ENCODE measurements at regions not wholly inside any gene's neighbourhood (a gene's known extent, or its start where the extent isn't known, plus 50 kb on each side); places are given as distances from the start of the nearest gene placed in this dataset.
A peak's percentile ranks its signal among the peaks of the same experiment; 100 is the strongest.

- H3K4ac ChIP-seq (ENCODE audit: low read depth, low read length): no peak overlapping the region
- H2AK5ac ChIP-seq (ENCODE audit: insufficient read length, low read length): no peak overlapping the region
- TF ChIP-seq, protein P1, sequence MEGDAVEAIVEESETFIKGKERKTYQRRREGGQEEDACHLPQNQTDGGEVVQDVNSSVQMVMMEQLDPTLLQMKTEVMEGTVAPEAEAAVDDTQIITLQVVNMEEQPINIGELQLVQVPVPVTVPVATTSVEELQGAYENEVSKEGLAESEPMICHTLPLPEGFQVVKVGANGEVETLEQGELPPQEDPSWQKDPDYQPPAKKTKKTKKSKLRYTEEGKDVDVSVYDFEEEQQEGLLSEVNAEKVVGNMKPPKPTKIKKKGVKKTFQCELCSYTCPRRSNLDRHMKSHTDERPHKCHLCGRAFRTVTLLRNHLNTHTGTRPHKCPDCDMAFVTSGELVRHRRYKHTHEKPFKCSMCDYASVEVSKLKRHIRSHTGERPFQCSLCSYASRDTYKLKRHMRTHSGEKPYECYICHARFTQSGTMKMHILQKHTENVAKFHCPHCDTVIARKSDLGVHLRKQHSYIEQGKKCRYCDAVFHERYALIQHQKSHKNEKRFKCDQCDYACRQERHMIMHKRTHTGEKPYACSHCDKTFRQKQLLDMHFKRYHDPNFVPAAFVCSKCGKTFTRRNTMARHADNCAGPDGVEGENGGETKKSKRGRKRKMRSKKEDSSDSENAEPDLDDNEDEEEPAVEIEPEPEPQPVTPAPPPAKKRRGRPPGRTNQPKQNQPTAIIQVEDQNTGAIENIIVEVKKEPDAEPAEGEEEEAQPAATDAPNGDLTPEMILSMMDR (conservative IDR thresholded peaks at IDR 0.05): no peak
- no peak overlapping the region for H2AFZ ChIP-seq (ENCODE audit: low read length)
- no peak overlapping the region for H4K8ac ChIP-seq (replicated peaks; ENCODE audit: insufficient read length, low read depth, low read length)
- H3T11ph ChIP-seq (ENCODE audit: low read length): no peak overlapping the region
- no peak overlapping the region for H3K56ac ChIP-seq (ENCODE audit: insufficient read length, low read depth, low read length)
- H4K20me1 ChIP-seq (ENCODE audit: control insufficient read depth, insufficient read depth, insufficient read length): no peaks in the 10 kb centered on the region
- H4K5ac ChIP-seq (ENCODE audit: insufficient read length, low read depth, low read length): no peak overlapping the region
- H3K79me2 ChIP-seq (ENCODE audit: insufficient read depth, low read length): no peaks in the 10 kb centered on the region
- H2BK20ac ChIP-seq (ENCODE audit: low read depth, low read length, poor library complexity, severe bottlenecking): no peak overlapping the region
- no peak overlapping the region for H2BK15ac ChIP-seq (ENCODE audit: low read depth, low read length)
- H3K79me1 ChIP-seq (ENCODE audit: insufficient read depth, low read depth, low read length, poor library complexity, severe bottlenecking): no peaks in the 10 kb centered on the region
- H3K27me3 Mint-ChIP-seq (ENCODE audit: low read depth): no peaks in the 10 kb centered on the region
- no peaks in the 10 kb centered on the region for H3K4me1 ChIP-seq (ENCODE audit: insufficient read depth, low read length)
- H2BK12ac ChIP-seq (ENCODE audit: insufficient read length, low read depth, low read length): no peak overlapping the region
- H3K36me3 Mint-ChIP-seq (ENCODE audit: insufficient read depth in 1 of 3, low read depth in 3 of 3): no peaks in the 10 kb centered on the region
- H3K9ac ChIP-seq (ENCODE audit: extremely low read depth, insufficient read length, low read length): no peak overlapping the region
- H2BK5ac ChIP-seq (ENCODE audit: insufficient read length, low read length): no peak overlapping the region
- no peak overlapping the region for H3K4me3 Mint-ChIP-seq
- no peak overlapping the region for H3K14ac ChIP-seq (ENCODE audit: insufficient read depth, low read length)
- H4K91ac ChIP-seq (ENCODE audit: insufficient read length, low read depth, low read length): no peak overlapping the region
- no peak for DNase-seq
- no peak overlapping the region for H3K4me2 ChIP-seq (ENCODE audit: insufficient read depth, insufficient read length, low read length)
- no peaks in the 10 kb centered on the region for H3K9me3 Mint-ChIP-seq
- no peak overlapping the region for H3K27ac ChIP-seq (ENCODE audit: insufficient read length, low read depth, low read length)
- no peaks in the 10 kb centered on the region for H3K23me2 ChIP-seq (ENCODE audit: insufficient read length, low read depth, low read length, poor library complexity, severe bottlenecking)
- no peaks in the 10 kb centered on the region for H3K9me3 ChIP-seq (ENCODE audit: control insufficient read depth, low read depth, low read length)
- H3K27me3 ChIP-seq (ENCODE audit: insufficient read depth, low read length): no peaks in the 10 kb centered on the region
- H3K4me1 Mint-ChIP-seq: no peaks in the 10 kb centered on the region
- H3K18ac ChIP-seq (ENCODE audit: insufficient read length, low read depth, low read length): no peak overlapping the region
- H3K27ac Mint-ChIP-seq: peak overlapping the region in 1 of 3 experiments; percentile 35; a peak in 1 of 7 replicates
- no peak overlapping the region for H3K23ac ChIP-seq (ENCODE audit: insufficient read length, low read depth, low read length)
- H2BK120ac ChIP-seq (ENCODE audit: low read depth, low read length, poor library complexity, severe bottlenecking): no peak overlapping the region
Measured at GRCh38 chr4:106766519-106766918, 269.6 kb downstream of the DKK2 start.

All from H9 (cell line).